ENCODE measurements at regions not wholly inside any gene's neighbourhood (a gene's known extent, or its start where the extent isn't known, plus 50 kb on each side); places are given as distances from the start of the nearest gene placed in this dataset.

DNA sequence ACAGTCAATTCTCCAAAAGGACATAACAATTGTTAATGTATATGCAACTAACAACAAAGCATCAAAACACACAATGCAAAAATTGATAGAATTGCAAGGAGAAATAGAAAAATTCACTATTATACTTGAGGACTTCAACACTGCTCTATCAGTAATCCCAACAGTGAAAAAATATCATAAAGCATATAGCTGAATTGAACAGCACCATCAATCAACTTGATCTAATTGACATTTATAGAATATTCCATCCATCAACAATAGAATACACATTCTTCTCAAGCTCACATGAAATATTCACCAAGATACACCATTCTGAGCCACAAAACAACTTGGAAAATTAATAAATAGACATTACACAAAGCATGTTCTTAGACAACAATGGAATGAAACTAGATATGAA is 60.1 kb upstream of the ASXL3 start:
- intact Hi-C loops (cut with DNase I), result no loop called here
- DNase-seq (no peak), ATAC-seq (no peak)

DNA sequence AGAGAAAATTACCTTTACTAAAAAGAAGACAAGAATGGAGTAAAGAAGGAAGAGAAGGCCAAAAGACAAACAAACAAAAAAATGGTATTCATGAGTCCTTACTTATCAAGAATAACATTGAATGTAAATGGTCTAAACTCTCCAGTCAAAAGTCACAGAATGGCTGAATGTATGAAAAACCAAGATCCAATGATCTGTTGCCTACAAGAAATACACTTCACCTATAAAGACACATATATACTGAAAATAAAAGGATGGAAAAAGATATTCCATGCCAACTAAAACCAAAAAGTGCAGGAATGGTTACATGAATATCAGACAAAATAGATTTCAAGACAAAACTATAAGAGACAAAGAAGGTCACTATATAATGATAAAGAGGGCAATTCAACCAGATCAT is 65.0 kb upstream of the ASXL3 start:
- intact Hi-C loops (cut with DNase I), result no loop called here
- no peak for ATAC-seq

DNA sequence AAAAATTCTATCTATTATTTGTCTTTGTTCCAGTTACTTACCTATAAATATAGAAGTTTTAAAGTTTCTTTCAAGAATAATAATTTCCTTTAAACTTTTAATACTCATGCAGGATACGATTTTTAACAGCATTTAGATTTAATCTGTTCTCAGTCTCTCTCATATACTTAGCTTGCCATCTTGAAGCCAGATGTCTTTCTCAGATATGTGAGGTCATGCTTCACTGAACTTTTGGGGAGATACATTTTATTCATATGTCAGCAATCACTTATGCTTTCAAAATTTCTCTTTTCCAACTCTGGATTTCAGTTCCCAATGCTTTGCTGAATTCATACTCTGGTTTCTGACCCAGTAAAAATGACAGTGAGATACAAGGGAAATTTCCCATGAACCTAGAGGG is 66.5 kb upstream of the CCDC178 start:
- intact Hi-C loops (cut with DNase I), result no loop called here
- ATAC-seq (no peak), DNase-seq (no peak)

More for the DNA sequence above, 65.0 kb upstream of the ASXL3 start:
- no peak for DNase-seq

DNA sequence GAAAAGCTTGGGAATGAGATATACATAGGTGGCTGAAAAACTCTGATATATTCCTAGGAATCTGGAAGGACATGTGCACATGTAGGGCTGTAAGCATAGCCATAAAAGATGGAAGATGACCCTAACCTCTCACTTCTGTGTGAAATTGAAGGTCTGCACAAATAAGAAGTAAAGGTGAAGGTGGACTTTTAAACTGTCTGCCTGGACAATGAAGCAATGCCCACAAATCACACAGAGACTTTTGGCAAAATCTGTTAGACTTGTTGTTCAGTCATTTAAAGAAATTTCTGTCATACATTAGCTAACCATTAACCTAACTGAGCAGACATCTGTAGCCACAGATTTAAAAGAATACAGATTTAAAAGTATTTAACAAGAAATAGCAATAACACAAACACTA is 65.3 kb upstream of the CCDC178 start:
- no peak for ATAC-seq
- intact Hi-C loops (cut with DNase I), result no loop called here

DNA sequence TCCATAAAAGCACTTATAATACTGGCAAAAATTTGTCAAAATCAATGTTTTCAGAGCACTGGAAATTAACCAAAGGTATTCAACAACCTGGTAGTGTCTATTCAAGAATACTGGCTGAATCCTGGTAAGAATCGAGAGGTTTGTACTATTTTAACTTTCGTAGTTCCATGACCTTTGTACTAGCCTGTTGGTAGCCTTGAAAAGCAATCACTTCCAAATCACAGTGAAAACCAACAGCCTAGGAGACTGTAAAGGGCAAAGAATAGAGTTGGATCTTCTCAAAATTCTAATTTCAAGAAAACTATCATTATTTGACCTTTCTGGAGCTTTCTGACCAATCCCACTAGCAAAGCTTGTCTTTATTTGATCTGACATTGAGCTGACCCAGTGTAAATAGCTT is 64.8 kb upstream of the CCDC178 start:
- DNase-seq (no peak), ATAC-seq (no peak)
- intact Hi-C loops (cut with DNase I), result no loop called here

More for the DNA sequence above, 65.3 kb upstream of the CCDC178 start:
- no peak for DNase-seq

DNA sequence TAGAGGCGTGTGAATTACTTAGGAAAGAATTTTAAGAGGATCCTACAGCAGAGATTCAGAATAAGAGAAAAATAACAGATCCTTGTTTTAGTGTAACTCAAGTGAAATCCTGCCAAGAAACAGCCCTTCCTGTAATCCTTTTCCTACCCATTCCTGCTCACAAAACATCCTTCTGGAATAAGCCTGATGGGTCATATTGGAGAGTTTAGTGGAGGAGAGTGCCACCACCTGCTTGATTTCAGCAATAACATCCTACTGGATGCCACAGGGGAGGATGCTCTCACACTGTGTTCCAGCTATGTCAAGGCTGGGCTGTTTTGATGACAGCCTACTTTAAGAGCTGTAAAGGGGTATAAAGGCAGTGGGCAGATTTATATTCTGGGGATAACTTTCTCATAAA is 54.8 kb upstream of the CCDC178 start:
- ATAC-seq, result peak; percentile 68 to 81
- DNase-seq, result no peak
- intact Hi-C loops (cut with DNase I), result loop anchor here in 1 of 2 donors (1.0 kb wide), 1 partner anchor 263 kb away; no protein-coding TSS in a partner anchor

All from left cardiac atrium (tissue), 4 donors.